Fibroblast of lung (primary cell): ENCODE measurements at regions not wholly inside any gene's neighbourhood (a gene's known extent, or its start where the extent isn't known, plus 50 kb on each side); places are given as distances from the start of the nearest gene placed in this dataset.

ENCODE experiments used
- DNase-seq, 2 donors: peaks; one replicate each; pipeline versions ENCODE4 v3.0.0 to v3.0.0-alpha.2; 2010; ENCODE audit warnings: low read depth in 2 of 2
- H2AFZ ChIP-seq: 2 replicates; pipeline ENCODE4 v1.5.1; 2012; ENCODE audit warnings: low read length, control low read depth, inconsistent platforms
- H3K27ac ChIP-seq: 2 replicates; pipeline ENCODE4 v1.5.1; 2011; ENCODE audit warnings: low read length, control low read depth; ENCODE audit not compliant: insufficient read depth
- H3K27me3 ChIP-seq: 2 replicates; pipeline ENCODE4 v1.5.1; 2011; ENCODE audit warnings: mild to moderate bottlenecking, low read length; ENCODE audit not compliant: control insufficient read depth, insufficient read depth
- H3K36me3 ChIP-seq: 2 replicates; pipeline ENCODE4 v1.5.1; 2011; ENCODE audit warnings: low read length; ENCODE audit not compliant: control insufficient read depth, insufficient read depth
- H3K4me1 ChIP-seq: 2 replicates; pipeline ENCODE4 v1.5.1; 2011; ENCODE audit warnings: low read length; ENCODE audit not compliant: control insufficient read depth, insufficient read depth; ENCODE audit errors: extremely low read depth
- H3K4me2 ChIP-seq: 2 replicates; pipeline ENCODE4 v1.5.1; 2011; ENCODE audit warnings: low read length, control low read depth; ENCODE audit not compliant: insufficient read depth; ENCODE audit errors: extremely low read depth
- H3K4me3 ChIP-seq, 4 experiments: fragments of 200-600 bp in 1 of 4; sonication (generic) in 1 of 4; replicated peaks in 1 of 4; 2 replicates each; pipeline ENCODE4 v1.5.1; 2011 to 2016; ENCODE audit warnings: low read length in 4 of 4, low read depth in 3 of 4, mild to moderate bottlenecking in 3 of 4, control low read depth in 2 of 4, inconsistent platforms in 1 of 4, mixed read lengths in 1 of 4; ENCODE audit not compliant: insufficient read depth in 1 of 4; ENCODE audit errors: control extremely low read depth in 1 of 4
- H3K79me2 ChIP-seq: 2 replicates; pipeline ENCODE4 v1.5.1; 2012; ENCODE audit warnings: mild to moderate bottlenecking, low read length, inconsistent platforms; ENCODE audit not compliant: control insufficient read depth, insufficient read depth
- H3K9ac ChIP-seq: 2 replicates; pipeline ENCODE4 v1.5.1; 2011; ENCODE audit warnings: mild to moderate bottlenecking, low read length, control low read depth; ENCODE audit not compliant: insufficient read depth
- H3K9me3 ChIP-seq: 2 replicates; pipeline ENCODE4 v1.5.1; 2012; ENCODE audit warnings: low read depth, low read length; ENCODE audit not compliant: control insufficient read depth, insufficient read depth
- H4K20me1 ChIP-seq: 2 replicates; pipeline ENCODE4 v1.5.1; 2011; ENCODE audit warnings: low read length; ENCODE audit not compliant: control insufficient read depth, insufficient read depth; ENCODE audit errors: extremely low read depth
- CTCF ChIP-seq, 2 donors: IDR thresholded peaks in 1 of 2; conservative IDR thresholded peaks in 1 of 2; 1 replicate in 1 of 2; 2 replicates in 1 of 2; pipeline ENCODE4 v1.5.1; 2011 to 2012; ENCODE audit warnings: low read length in 2 of 2, control low read depth in 1 of 2, inconsistent platforms in 1 of 2, low read depth in 1 of 2, mild to moderate bottlenecking in 1 of 2
- EZH2 ChIP-seq: IDR thresholded peaks from 2 replicates; pipeline ENCODE4 v1.5.1; 2012; ENCODE audit warnings: low read length, control low read depth, mild to moderate bottlenecking; ENCODE audit errors: missing control alignments

- Histone ChIP-seq H3K79me2 (no peaks in the 10 kb centered on the region), H3K4me2 (no peak overlapping the region), H4K20me1 (no peaks in the 10 kb centered on the region), H3K9me3 (no peaks in the 10 kb centered on the region), H3K4me1 (no peaks in the 10 kb centered on the region), H3K27me3 (no peaks in the 10 kb centered on the region), H2AFZ (no peak overlapping the region), H3K27ac (no peak overlapping the region), H3K4me3 (no peak overlapping the region), H3K9ac (no peak overlapping the region), H3K36me3 (no peaks in the 10 kb centered on the region)
- no peak for TF ChIP-seq CTCF (conservative IDR thresholded peaks at IDR 0.05 in 1 of 2, IDR thresholded peaks at IDR 0.05 in 1 of 2; ENCODE audit: low read depth in 1 of 2, low read length in 2 of 2)
- DNase-seq, result no peak
Observed at GRCh38 chr13:59510386-59510785, 653.3 kb downstream of the DIAPH3 start.

- H3K9ac ChIP-seq, result no peak overlapping the region
- H3K36me3 ChIP-seq, result no peaks in the 10 kb centered on the region
- no peaks in the 10 kb centered on the region for H3K4me1 ChIP-seq
- no peaks in the 10 kb centered on the region for H3K79me2 ChIP-seq
- no peak for DNase-seq
- H3K4me3 ChIP-seq, result no peak overlapping the region
- H3K27me3 ChIP-seq, result no peaks in the 10 kb centered on the region
- no peak overlapping the region for H2AFZ ChIP-seq
- H3K27ac ChIP-seq, result no peak overlapping the region
- no peaks in the 10 kb centered on the region for H3K9me3 ChIP-seq
- TF ChIP-seq EZH2 (no peak), CTCF (conservative IDR thresholded peaks at IDR 0.05 in 1 of 2, IDR thresholded peaks at IDR 0.05 in 1 of 2; ENCODE audit: low read depth in 1 of 2, low read length in 2 of 2) (no peak)
- H3K4me2 ChIP-seq, result no peak overlapping the region
- no peaks in the 10 kb centered on the region for H4K20me1 ChIP-seq
Observed at GRCh38 chr13:59513686-59514085, 650.0 kb downstream of the DIAPH3 start.

GRCh38 chr13:59514316-59514715 lies 649.4 kb downstream of the DIAPH3 start:
- Histone ChIP-seq H3K4me1 (no peaks in the 10 kb centered on the region), H3K4me2 (no peak overlapping the region), H3K79me2 (no peaks in the 10 kb centered on the region), H4K20me1 (no peaks in the 10 kb centered on the region), H3K36me3 (no peaks in the 10 kb centered on the region), H3K27me3 (no peaks in the 10 kb centered on the region), H3K27ac (no peak overlapping the region), H3K9ac (no peak overlapping the region), H2AFZ (no peak overlapping the region), H3K9me3 (no peaks in the 10 kb centered on the region), H3K4me3 (no peak overlapping the region)
- no peak for TF ChIP-seq EZH2
- no peak for TF ChIP-seq CTCF (conservative IDR thresholded peaks at IDR 0.05 in 1 of 2, IDR thresholded peaks at IDR 0.05 in 1 of 2; ENCODE audit: low read depth in 1 of 2, low read length in 2 of 2)
- no peak for DNase-seq
